ENCODE measurements at regions not wholly inside any gene's neighbourhood (a gene's known extent, or its start where the extent isn't known, plus 50 kb on each side); places are given as distances from the start of the nearest gene placed in this dataset.

- CTCF ChIA-PET, result no interaction called here
- H3K27ac Mint-ChIP-seq, result no peak overlapping the region
- H3K27me3 Mint-ChIP-seq, result no peaks in the 10 kb centered on the region
- DNase-seq (peak; percentile 15), ATAC-seq (peak; percentile 87)
- peaks cover 5% of the 10 kb centered on the region for H3K4me1 Mint-ChIP-seq (ENCODE audit: low read depth)
- no peak overlapping the region for H3K4me3 Mint-ChIP-seq
- no peaks in the 10 kb centered on the region for H3K36me3 Mint-ChIP-seq (ENCODE audit: low read depth)
- H3K9me3 Mint-ChIP-seq, result peaks cover 4% of the 10 kb centered on the region
- no peak for TF ChIP-seq CTCF (IDR thresholded peaks at IDR 0.05)
- intact Hi-C loops (cut with micrococcal nuclease), result no loop called here
- POLR2A ChIA-PET, result no interaction called here
These were observed 62.4 kb upstream of the RAI2 start for GRCh38 chrX:17923546-17923945.

- Mint-ChIP-seq H3K27me3 (no peaks in the 10 kb centered on the region), H3K9me3 (peaks cover 4% of the 10 kb centered on the region), H3K27ac (no peak overlapping the region), H3K36me3 (ENCODE audit: low read depth) (no peaks in the 10 kb centered on the region), H3K4me3 (no peak overlapping the region), H3K4me1 (ENCODE audit: low read depth) (peaks cover 5% of the 10 kb centered on the region)
- POLR2A ChIA-PET, result no interaction called here
- no peak for DNase-seq
- TF ChIP-seq CTCF (IDR thresholded peaks at IDR 0.05), result no peak
- CTCF ChIA-PET, result no interaction called here
- intact Hi-C loops (cut with micrococcal nuclease), result no loop called here
- no peak for ATAC-seq
These were observed 61.2 kb upstream of the RAI2 start for GRCh38 chrX:17922303-17922702.

GRCh38 chrX:17919896-17920446 lies 58.9 kb upstream of the RAI2 start:
- CTCF ChIA-PET, result no interaction called here
- intact Hi-C loops (cut with micrococcal nuclease), result no loop called here
- no peaks in the 10 kb centered on the region for H3K36me3 Mint-ChIP-seq (ENCODE audit: low read depth)
- POLR2A ChIA-PET, result no interaction called here
- H3K4me3 Mint-ChIP-seq, result no peak overlapping the region
- no peak for TF ChIP-seq CTCF (IDR thresholded peaks at IDR 0.05)
- H3K27me3 Mint-ChIP-seq, result peaks cover 4% of the 10 kb centered on the region
- H3K4me1 Mint-ChIP-seq (ENCODE audit: low read depth), result peaks cover 5% of the 10 kb centered on the region
- no peak for DNase-seq
- ATAC-seq, result no peak
- H3K9me3 Mint-ChIP-seq, result no peaks in the 10 kb centered on the region
- no peak overlapping the region for H3K27ac Mint-ChIP-seq

GRCh38 chrX:17917945-17918577 lies 57.0 kb upstream of the RAI2 start:
- ATAC-seq (no peak), DNase-seq (no peak)
- POLR2A ChIA-PET, result no interaction called here
- CTCF ChIA-PET, result no interaction called here
- Mint-ChIP-seq H3K27ac (no peak overlapping the region), H3K36me3 (ENCODE audit: low read depth) (no peaks in the 10 kb centered on the region), H3K4me1 (ENCODE audit: low read depth) (no peaks in the 10 kb centered on the region), H3K27me3 (peaks cover 4% of the 10 kb centered on the region), H3K4me3 (no peak overlapping the region), H3K9me3 (no peaks in the 10 kb centered on the region)
- no peak for TF ChIP-seq CTCF (IDR thresholded peaks at IDR 0.05)
- intact Hi-C loops (cut with micrococcal nuclease), result no loop called here

GRCh38 chrX:17913801-17914200 lies 52.7 kb upstream of the RAI2 start:
- ATAC-seq, result no peak
- no peak for DNase-seq
- CTCF ChIA-PET, result no interaction called here
- H3K4me3 Mint-ChIP-seq, result no peak overlapping the region
- no peak for TF ChIP-seq CTCF (IDR thresholded peaks at IDR 0.05)
- POLR2A ChIA-PET, result no interaction called here
- no peak overlapping the region for H3K27ac Mint-ChIP-seq
- H3K4me1 Mint-ChIP-seq (ENCODE audit: low read depth), result no peaks in the 10 kb centered on the region
- H3K9me3 Mint-ChIP-seq, result no peaks in the 10 kb centered on the region
- no peaks in the 10 kb centered on the region for H3K36me3 Mint-ChIP-seq (ENCODE audit: low read depth)
- intact Hi-C loops (cut with micrococcal nuclease), result no loop called here
- peaks cover 4% of the 10 kb centered on the region for H3K27me3 Mint-ChIP-seq

All from activated CD8-positive, alpha-beta T cell treated with anti-CD3 and anti-CD28 coated beads for 36 hours (primary cell).